Lower leg skin (tissue), 3 donors: ENCODE measurements at regions not wholly inside any gene's neighbourhood (a gene's known extent, or its start where the extent isn't known, plus 50 kb on each side); places are given as distances from the start of the nearest gene placed in this dataset.

Experiments
- POLR2A ChIP-seq, 2 donors: fragments of 450-650 bp; IDR thresholded peaks; one replicate each; pipeline ENCODE4 v1.6.1; 2016 to 2017; ENCODE audit warnings: antibody characterized with exemption in 2 of 2, mild to moderate bottlenecking in 1 of 2, moderate library complexity in 1 of 2
- TF ChIP-seq, protein P1 (sequence below), 3 donors: fragments of 450-650 bp; IDR thresholded peaks; one replicate each; pipeline ENCODE4 v1.5.1; 2016; ENCODE audit warnings: antibody characterized with exemption in 3 of 3, mild to moderate bottlenecking in 3 of 3, moderate library complexity in 2 of 3

DNA sequence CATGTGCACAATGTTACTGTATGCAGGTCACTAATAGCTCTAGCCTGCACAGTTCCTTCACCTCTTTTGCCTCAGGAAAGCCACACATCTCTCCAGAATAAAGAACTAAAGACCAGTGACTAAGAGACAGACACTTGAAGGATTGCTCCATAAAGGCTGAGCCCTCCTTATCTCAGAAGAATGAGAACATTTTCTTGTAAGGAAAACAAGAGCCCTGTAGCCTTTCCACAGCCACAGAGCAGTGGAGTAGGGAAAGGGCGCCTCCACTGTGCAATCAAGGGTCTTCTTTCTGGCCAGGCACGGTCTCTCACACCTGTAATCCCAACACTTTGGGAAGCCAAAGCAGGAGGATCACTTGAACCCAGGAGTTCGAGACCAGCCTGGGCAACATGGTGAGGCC is 202.6 kb upstream of the TMEM45B start:
- TF ChIP-seq, protein P1, sequence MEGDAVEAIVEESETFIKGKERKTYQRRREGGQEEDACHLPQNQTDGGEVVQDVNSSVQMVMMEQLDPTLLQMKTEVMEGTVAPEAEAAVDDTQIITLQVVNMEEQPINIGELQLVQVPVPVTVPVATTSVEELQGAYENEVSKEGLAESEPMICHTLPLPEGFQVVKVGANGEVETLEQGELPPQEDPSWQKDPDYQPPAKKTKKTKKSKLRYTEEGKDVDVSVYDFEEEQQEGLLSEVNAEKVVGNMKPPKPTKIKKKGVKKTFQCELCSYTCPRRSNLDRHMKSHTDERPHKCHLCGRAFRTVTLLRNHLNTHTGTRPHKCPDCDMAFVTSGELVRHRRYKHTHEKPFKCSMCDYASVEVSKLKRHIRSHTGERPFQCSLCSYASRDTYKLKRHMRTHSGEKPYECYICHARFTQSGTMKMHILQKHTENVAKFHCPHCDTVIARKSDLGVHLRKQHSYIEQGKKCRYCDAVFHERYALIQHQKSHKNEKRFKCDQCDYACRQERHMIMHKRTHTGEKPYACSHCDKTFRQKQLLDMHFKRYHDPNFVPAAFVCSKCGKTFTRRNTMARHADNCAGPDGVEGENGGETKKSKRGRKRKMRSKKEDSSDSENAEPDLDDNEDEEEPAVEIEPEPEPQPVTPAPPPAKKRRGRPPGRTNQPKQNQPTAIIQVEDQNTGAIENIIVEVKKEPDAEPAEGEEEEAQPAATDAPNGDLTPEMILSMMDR (IDR thresholded peaks at IDR 0.05): no peak
- no peak for TF ChIP-seq POLR2A (IDR thresholded peaks at IDR 0.05)
